Breast epithelium (tissue), 4 donors: ENCODE measurements at regions not wholly inside any gene's neighbourhood (a gene's known extent, or its start where the extent isn't known, plus 50 kb on each side); places are given as distances from the start of the nearest gene placed in this dataset.

ENCODE experiments used
- DNase-seq, 2 donors: peaks; one replicate each; pipeline ENCODE4 v3.0.0-alpha.2; 2019; ENCODE audit warnings: low spot score in 2 of 2
- H3K27ac ChIP-seq, 2 donors: fragments of 200-600 bp; sonication (generic) in 1 of 2; one replicate each; pipeline ENCODE4 v1.5.1; 2016 to 2019; ENCODE audit warnings: mild to moderate bottlenecking in 1 of 2
- H3K27me3 ChIP-seq, 2 donors: fragments of 200-600 bp; sonication (generic) in 1 of 2; one replicate each; pipeline versions ENCODE4 v1.5.1 to v1.6.0; 2017 to 2019; ENCODE audit warnings: control low read depth in 1 of 2, mild to moderate bottlenecking in 1 of 2
- H3K36me3 ChIP-seq: fragments of 200-600 bp; one replicate; pipeline ENCODE4 v1.5.1; 2019
- H3K4me1 ChIP-seq, 2 donors: fragments of 200-600 bp; sonication (generic); one replicate each; pipeline ENCODE4 v1.5.1; 2016 to 2019; ENCODE audit warnings: control low read depth in 1 of 2
- H3K4me3 ChIP-seq, 3 donors: fragments of 200-600 bp; sonication (generic); 1 replicate in 2 of 3; 2 replicates in 1 of 3; pipeline ENCODE4 v1.5.1; 2016 to 2019; ENCODE audit warnings: mild to moderate bottlenecking in 3 of 3, moderate library complexity in 2 of 3
- H3K9me3 ChIP-seq, 2 donors: fragments of 200-600 bp; sonication (generic) in 1 of 2; one replicate each; pipeline ENCODE4 v1.5.1; 2016 to 2019; ENCODE audit warnings: control low read depth in 1 of 2
- CTCF ChIP-seq, 3 donors: fragments of 450-650 bp; IDR thresholded peaks; one replicate each; pipeline ENCODE4 v1.5.1; 2016 to 2017; ENCODE audit warnings: antibody characterized with exemption in 3 of 3, mild to moderate bottlenecking in 3 of 3, moderate library complexity in 3 of 3
- POLR2A ChIP-seq: fragments of 450-650 bp; IDR thresholded peaks from one replicate; pipeline ENCODE4 v1.6.1; 2016; ENCODE audit warnings: antibody characterized with exemption, mild to moderate bottlenecking, moderate library complexity
- POLR2AphosphoS5 ChIP-seq, 3 donors: sonication (generic); formaldehyde crosslinking; IDR thresholded peaks; one replicate each; pipeline ENCODE4 v1.6.1; 2017; ENCODE audit warnings: antibody characterized with exemption in 3 of 3
- intact Hi-C: fragments of 100-400 bp; cut with DNase I; formaldehyde crosslinking; loops from one replicate; pipeline ENCODE4 v1.15.1; 2023; ENCODE audit warnings: low total_unique reads

- H3K9me3 ChIP-seq = peaks cover 8 to 9% of the 10 kb centered on the region in 2 donors
- no peak overlapping the region for H3K4me3 ChIP-seq
- H3K36me3 ChIP-seq = no peaks in the 10 kb centered on the region
- H3K27me3 ChIP-seq = no peaks in the 10 kb centered on the region
- TF ChIP-seq POLR2AphosphoS5 (IDR thresholded peaks at IDR 0.05) = no peak
- no peak for TF ChIP-seq POLR2A
- no peak for TF ChIP-seq CTCF (IDR thresholded peaks at IDR 0.05)
- no peaks in the 10 kb centered on the region for H3K4me1 ChIP-seq
- H3K27ac ChIP-seq = no peak overlapping the region
- intact Hi-C loops = no loop called here
- no peak for DNase-seq
Measured at GRCh38 chr2:155357172-155357571, 658.7 kb downstream of the KCNJ3 start.

- intact Hi-C loops = no loop called here
- Histone ChIP-seq H3K9me3 (peaks cover 8 to 9% of the 10 kb centered on the region in 2 donors), H3K4me1 (no peaks in the 10 kb centered on the region), H3K27ac (no peak overlapping the region), H3K36me3 (no peaks in the 10 kb centered on the region), H3K4me3 (no peak overlapping the region), H3K27me3 (no peaks in the 10 kb centered on the region)
- TF ChIP-seq POLR2AphosphoS5 (IDR thresholded peaks at IDR 0.05) = no peak
- no peak for TF ChIP-seq CTCF (IDR thresholded peaks at IDR 0.05)
- TF ChIP-seq POLR2A = no peak
- no peak for DNase-seq
Measured at GRCh38 chr2:155356250-155356649, 657.8 kb downstream of the KCNJ3 start.

DNA sequence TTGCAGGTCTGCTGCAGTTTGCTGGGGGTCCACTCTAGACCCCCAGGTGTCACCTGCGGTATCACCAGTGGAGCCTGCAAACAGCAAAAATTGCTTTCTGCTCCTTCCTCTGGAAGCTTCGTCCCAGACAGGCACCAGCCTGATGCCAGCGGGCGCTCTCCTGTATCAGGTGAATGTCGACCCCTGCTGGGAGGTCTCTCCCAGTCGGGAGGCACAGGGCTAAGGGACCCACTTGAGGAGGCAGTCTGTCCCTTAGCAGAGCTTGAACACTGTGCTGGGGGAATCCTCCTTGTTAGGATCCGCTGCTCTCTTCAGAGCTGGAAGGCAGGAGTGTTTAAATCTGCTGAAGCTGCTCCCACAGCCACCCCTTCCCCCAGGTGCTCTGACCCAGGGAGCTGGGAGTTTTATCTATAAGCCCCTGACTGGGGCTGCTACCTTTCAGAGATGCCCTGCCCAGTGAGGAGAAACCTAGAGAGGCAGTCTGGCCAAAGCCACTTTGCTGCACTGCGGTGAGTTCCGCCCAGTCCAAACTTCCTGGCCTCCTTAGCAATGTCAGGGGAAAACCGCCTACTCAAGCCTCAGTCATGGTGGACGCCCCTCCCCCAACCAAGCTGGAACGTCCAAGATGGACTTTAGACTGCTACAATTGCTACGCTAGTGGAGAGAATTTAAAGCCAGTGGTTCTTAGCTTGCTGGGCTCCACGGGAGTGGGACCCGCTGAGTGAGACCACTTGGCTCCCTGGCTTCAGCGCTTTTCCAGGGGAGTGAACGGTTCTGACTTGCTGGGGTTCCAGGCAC, 652.5 kb downstream of the KCNJ3 start:
- no peak for TF ChIP-seq POLR2AphosphoS5 (IDR thresholded peaks at IDR 0.05)
- no peak for TF ChIP-seq CTCF (IDR thresholded peaks at IDR 0.05)
- TF ChIP-seq POLR2A = no peak
- Histone ChIP-seq H3K4me1 (no peaks in the 10 kb centered on the region), H3K4me3 (no peak overlapping the region), H3K27me3 (no peaks in the 10 kb centered on the region), H3K27ac (no peak overlapping the region), H3K36me3 (no peaks in the 10 kb centered on the region), H3K9me3 (peaks cover 0 to 6% of the 10 kb centered on the region in 2 donors)
- intact Hi-C loops = no loop called here
- no peak for DNase-seq

DNA sequence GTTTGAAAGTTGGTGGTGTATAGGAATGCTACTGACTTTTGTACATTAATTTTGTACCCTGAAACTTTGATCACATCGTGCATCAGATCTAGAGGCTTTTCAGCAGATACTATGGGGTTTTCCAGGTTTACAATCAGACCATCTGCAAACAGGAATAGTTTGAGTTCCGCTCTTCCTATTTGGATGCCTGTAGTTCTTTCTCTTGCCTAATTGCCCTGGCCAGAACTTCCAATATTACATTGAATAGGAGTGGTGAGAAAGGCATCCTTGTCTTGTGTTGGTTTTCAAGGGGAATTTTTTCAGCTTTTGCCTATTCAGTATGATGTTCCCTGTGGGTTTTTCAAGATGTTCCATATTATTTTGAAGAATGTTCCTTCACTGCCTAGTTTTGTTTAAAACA, 633.5 kb downstream of the KCNJ3 start:
- intact Hi-C loops = no loop called here
- no peaks in the 10 kb centered on the region for H3K4me1 ChIP-seq
- no peaks in the 10 kb centered on the region for H3K36me3 ChIP-seq

More for the DNA sequence above, 633.5 kb downstream of the KCNJ3 start:
- no peak overlapping the region for H3K4me3 ChIP-seq
- H3K27me3 ChIP-seq = no peaks in the 10 kb centered on the region
- no peak overlapping the region for H3K27ac ChIP-seq
- no peak for DNase-seq
- TF ChIP-seq POLR2AphosphoS5 (IDR thresholded peaks at IDR 0.05) = no peak
- no peak for TF ChIP-seq POLR2A
- no peak for TF ChIP-seq CTCF (IDR thresholded peaks at IDR 0.05)
- no peaks in the 10 kb centered on the region for H3K9me3 ChIP-seq
